Progenitor cell of endocrine pancreas (in vitro differentiated cells): ENCODE measurements at regions not wholly inside any gene's neighbourhood (a gene's known extent, or its start where the extent isn't known, plus 50 kb on each side); places are given as distances from the start of the nearest gene placed in this dataset.

Experiments
- DNase-seq: peaks from one replicate; pipeline ENCODE4 v3.0.0; 2021; ENCODE audit warnings: low spot score; ENCODE audit not compliant: unreplicated experiment
- H3K27ac Mint-ChIP-seq: 2 replicates; pipeline ENCODE4 v1.8.0; 2021; ENCODE audit warnings: mild to moderate bottlenecking, moderate library complexity, mixed read lengths
- H3K27me3 Mint-ChIP-seq: 2 replicates; pipeline ENCODE4 v1.8.0; 2021; ENCODE audit warnings: mixed read lengths
- H3K36me3 Mint-ChIP-seq: 2 replicates; pipeline ENCODE4 v1.8.0; 2022; ENCODE audit warnings: mixed read lengths; ENCODE audit not compliant: insufficient read depth
- H3K4me1 Mint-ChIP-seq: 2 replicates; pipeline ENCODE4 v1.8.0; 2021; ENCODE audit warnings: low read depth, mixed read lengths
- H3K4me3 Mint-ChIP-seq: 2 replicates; pipeline ENCODE4 v1.8.0; 2021; ENCODE audit warnings: low read depth, mild to moderate bottlenecking, moderate library complexity, mixed read lengths
- H3K9me3 Mint-ChIP-seq: 2 replicates; pipeline ENCODE4 v1.8.0; 2021; ENCODE audit warnings: low read depth, mixed read lengths
- CTCF ChIP-seq: fragments of 200-600 bp; sonication (generic); IDR thresholded peaks from one replicate; pipeline ENCODE4 v1.5.0; 2021; ENCODE audit warnings: antibody characterized with exemption, mild to moderate bottlenecking; ENCODE audit not compliant: unreplicated experiment

- no peak for DNase-seq
- no peak overlapping the region for H3K4me3 Mint-ChIP-seq
- no peaks in the 10 kb centered on the region for H3K4me1 Mint-ChIP-seq
- H3K27me3 Mint-ChIP-seq: peaks cover 4% of the 10 kb centered on the region
- TF ChIP-seq CTCF: no peak
- H3K36me3 Mint-ChIP-seq: no peaks in the 10 kb centered on the region
- H3K27ac Mint-ChIP-seq: no peak overlapping the region
- H3K9me3 Mint-ChIP-seq: no peaks in the 10 kb centered on the region
Observed at GRCh38 chr10:84004221-84004620, 135.1 kb upstream of the GHITM start.

- TF ChIP-seq CTCF: no peak
- no peaks in the 10 kb centered on the region for H3K9me3 Mint-ChIP-seq
- peaks cover 4% of the 10 kb centered on the region for H3K27me3 Mint-ChIP-seq
- DNase-seq: no peak
- H3K4me1 Mint-ChIP-seq: no peaks in the 10 kb centered on the region
- H3K4me3 Mint-ChIP-seq: no peak overlapping the region
- H3K27ac Mint-ChIP-seq: no peak overlapping the region
- no peaks in the 10 kb centered on the region for H3K36me3 Mint-ChIP-seq
Observed at GRCh38 chr10:84005403-84005802, 133.9 kb upstream of the GHITM start.

GRCh38 chr10:84007482-84007881 is 131.8 kb upstream of the GHITM start:
- H3K4me3 Mint-ChIP-seq: no peak overlapping the region
- DNase-seq: no peak
- H3K4me1 Mint-ChIP-seq: no peaks in the 10 kb centered on the region
- no peak for TF ChIP-seq CTCF
- no peaks in the 10 kb centered on the region for H3K36me3 Mint-ChIP-seq
- H3K27ac Mint-ChIP-seq: no peak overlapping the region
- H3K9me3 Mint-ChIP-seq: no peaks in the 10 kb centered on the region
- H3K27me3 Mint-ChIP-seq: peaks cover 4% of the 10 kb centered on the region

- peak; percentile 70 for TF ChIP-seq CTCF
- Mint-ChIP-seq H3K27me3 (peaks cover 4% of the 10 kb centered on the region), H3K4me1 (no peaks in the 10 kb centered on the region), H3K4me3 (no peak overlapping the region), H3K9me3 (no peaks in the 10 kb centered on the region), H3K27ac (no peak overlapping the region), H3K36me3 (no peaks in the 10 kb centered on the region)
- DNase-seq: no peak
Observed at GRCh38 chr10:84008878-84009277, 130.4 kb upstream of the GHITM start.

GRCh38 chr10:84012431-84012830 is 126.9 kb upstream of the GHITM start:
- H3K4me1 Mint-ChIP-seq: no peaks in the 10 kb centered on the region
- DNase-seq: no peak
- TF ChIP-seq CTCF: no peak
- H3K4me3 Mint-ChIP-seq: no peak overlapping the region
- H3K9me3 Mint-ChIP-seq: peaks cover 1% of the 10 kb centered on the region
- no peaks in the 10 kb centered on the region for H3K36me3 Mint-ChIP-seq
- no peak overlapping the region for H3K27ac Mint-ChIP-seq
- H3K27me3 Mint-ChIP-seq: no peaks in the 10 kb centered on the region
